Adrenal gland (tissue), 5 donors: ENCODE measurements at regions not wholly inside any gene's neighbourhood (a gene's known extent, or its start where the extent isn't known, plus 50 kb on each side); places are given as distances from the start of the nearest gene placed in this dataset.
"Not testable (repeated sequence)": the region's sequence is repeated elsewhere in the genome, so short reads cannot be mapped to it uniquely, and the experiment has no call there.

ENCODE experiments used
- CTCF ChIP-seq, 6 experiments: fragments of 450-650 bp in 4 of 6; fragments of 200-600 bp in 2 of 6; sonication (generic) in 1 of 6; IDR thresholded peaks; 1 replicate in 5 of 6; 2 replicates in 1 of 6; pipeline versions ENCODE4 v1.5.1 to v1.8.0; 2016 to 2021; ENCODE audit warnings: antibody characterized with exemption in 6 of 6, mild to moderate bottlenecking in 2 of 6, moderate library complexity in 1 of 6
- POLR2A ChIP-seq, 2 donors: fragments of 450-650 bp; IDR thresholded peaks; one replicate each; pipeline ENCODE4 v1.6.1; 2017; ENCODE audit warnings: antibody characterized with exemption in 2 of 2, mild to moderate bottlenecking in 2 of 2, moderate library complexity in 1 of 2
- donor health status: DM: no; HTN: no; CAD: no.

- not testable (repeated sequence) for TF ChIP-seq CTCF, POLR2A (IDR thresholded peaks at IDR 0.05)
Observed at GRCh38 chr15:22714358-22715132, 71.9 kb upstream of the NIPA1 start.
